Liver (tissue), 8 donors: ENCODE measurements at regions not wholly inside any gene's neighbourhood (a gene's known extent, or its start where the extent isn't known, plus 50 kb on each side); places are given as distances from the start of the nearest gene placed in this dataset.
"Not testable (repeated sequence)": the region's sequence is repeated elsewhere in the genome, so short reads cannot be mapped to it uniquely, and the experiment has no call there.

Experiments
- DNase-seq: peaks from one replicate; pipeline ENCODE4 v3.0.0-alpha.2; 2017; ENCODE audit warnings: low spot score
- H3K27ac ChIP-seq, 2 donors: one replicate each; pipeline ENCODE4 v1.7.0; 2013; ENCODE audit warnings: inconsistent platforms in 2 of 2, low read length in 2 of 2, control low read depth in 1 of 2, low read depth in 1 of 2, mild to moderate bottlenecking in 1 of 2
- H3K27me3 ChIP-seq, 4 donors: one replicate each; pipeline versions ENCODE4 v1.6.1 to v1.7.0; 2013; ENCODE audit warnings: low read length in 3 of 4, inconsistent platforms in 1 of 4, mild to moderate bottlenecking in 1 of 4, moderate library complexity in 1 of 4; ENCODE audit not compliant: control insufficient read depth in 4 of 4, insufficient read depth in 4 of 4
- H3K36me3 ChIP-seq, 4 donors: one replicate each; pipeline versions ENCODE4 v1.6.1 to v1.7.0; 2013; ENCODE audit warnings: low read length in 3 of 4, mild to moderate bottlenecking in 3 of 4, low read depth in 1 of 4, moderate library complexity in 1 of 4; ENCODE audit not compliant: control insufficient read depth in 4 of 4, insufficient read depth in 3 of 4
- H3K4me1 ChIP-seq, 4 donors: one replicate each; pipeline versions ENCODE4 v1.6.1 to v1.7.0; 2013; ENCODE audit warnings: low read length in 3 of 4, mild to moderate bottlenecking in 3 of 4, moderate library complexity in 1 of 4; ENCODE audit not compliant: control insufficient read depth in 4 of 4, insufficient read depth in 4 of 4
- H3K4me3 ChIP-seq, 3 donors: one replicate each; pipeline versions ENCODE4 v1.6.1 to v1.7.0; 2013; ENCODE audit warnings: low read length in 3 of 3, control low read depth in 1 of 3, low read depth in 1 of 3, mild to moderate bottlenecking in 1 of 3
- H3K9ac ChIP-seq, 2 donors: one replicate each; pipeline ENCODE4 v1.7.0; 2013; ENCODE audit warnings: low read length in 2 of 2, mild to moderate bottlenecking in 2 of 2, moderate library complexity in 2 of 2, control low read depth in 1 of 2, low read depth in 1 of 2
- H3K9me3 ChIP-seq, 4 donors: one replicate each; pipeline versions ENCODE4 v1.6.1 to v1.7.0; 2013; ENCODE audit warnings: low read length in 3 of 4; ENCODE audit not compliant: control insufficient read depth in 4 of 4
- CTCF ChIP-seq: fragments of 150-350 bp; IDR thresholded peaks from 2 replicates; pipeline ENCODE4 v1.5.1; 2017; ENCODE audit warnings: improper control_type of control experiment, low read depth, low read length; ENCODE audit not compliant: missing input control
- EGR1 ChIP-seq, 2 donors: IDR thresholded peaks; 2 replicates each; pipeline ENCODE4 v1.6.1; 2016 to 2018; ENCODE audit warnings: antibody characterized with exemption in 2 of 2, low read depth in 2 of 2
- FOXA1 ChIP-seq: IDR thresholded peaks from 2 replicates; pipeline ENCODE4 v1.6.1; 2016; ENCODE audit warnings: antibody characterized with exemption
- HNF4A ChIP-seq, 2 donors: conservative IDR thresholded peaks; 2 replicates each; pipeline ENCODE4 v1.6.1; 2016; ENCODE audit warnings: antibody characterized with exemption in 2 of 2, mild to moderate bottlenecking in 2 of 2
- HNF4G ChIP-seq: IDR thresholded peaks from 2 replicates; pipeline ENCODE4 v1.6.1; 2016; ENCODE audit warnings: antibody characterized with exemption
- JUND ChIP-seq, 2 donors: IDR thresholded peaks; 2 replicates each; pipeline ENCODE4 v1.6.1; 2016; ENCODE audit warnings: antibody characterized with exemption in 2 of 2
- MAX ChIP-seq: IDR thresholded peaks from 2 replicates; pipeline ENCODE4 v1.6.1; 2016; ENCODE audit warnings: antibody characterized with exemption
- SP1 ChIP-seq: IDR thresholded peaks from 2 replicates; pipeline ENCODE4 v1.6.1; 2018; ENCODE audit warnings: antibody characterized with exemption, mild to moderate bottlenecking
- YY1 ChIP-seq: IDR thresholded peaks from 2 replicates; pipeline ENCODE4 v1.6.1; 2016; ENCODE audit warnings: antibody characterized with exemption, mild to moderate bottlenecking
- WGBS: extraction: QIAGEN DNeasy Blood & Tissue Kit; methylation state at CpG from one replicate; pipeline ENCODE4 v1.1.7; 2013; 5-methylcytosine and 5-hydroxymethylcytosine counted together
- donor health status: healthy.
- donor health status: healthy.
- donor health status: healthy.
- donor health status: healthy.
- donor health status: healthy.

- no peak overlapping the region for H3K4me3 ChIP-seq
Observed at GRCh38 chrX:106247162-106247561, 79.1 kb downstream of the PWWP3B start.

GRCh38 chrX:106249706-106250379, 81.7 kb downstream of the PWWP3B start:
- WGBS, result 74% methylated on average over 3 of the region's 3 CpGs
- no peaks in the 10 kb centered on the region for H3K36me3 ChIP-seq
- H3K9me3 ChIP-seq, result no peaks in the 10 kb centered on the region

More at GRCh38 chrX:106247162-106247561, 79.1 kb downstream of the PWWP3B start:
- no peaks in the 10 kb centered on the region for H3K27me3 ChIP-seq
- TF ChIP-seq YY1, result no peak
- TF ChIP-seq SP1, result no peak
- no peak for TF ChIP-seq CTCF
- TF ChIP-seq EGR1 (IDR thresholded peaks at IDR 0.05; ENCODE audit: low read depth in 2 of 2), result no peak
- no peak for DNase-seq
- no peak overlapping the region for H3K9ac ChIP-seq
- no peaks in the 10 kb centered on the region for H3K9me3 ChIP-seq
- H3K36me3 ChIP-seq, result no peaks in the 10 kb centered on the region
- no peaks in the 10 kb centered on the region for H3K4me1 ChIP-seq
- no peak overlapping the region for H3K27ac ChIP-seq

GRCh38 chrX:106263817-106264216, 95.7 kb downstream of the PWWP3B start:
- TF ChIP-seq MAX, result no peak
- no peak for TF ChIP-seq FOXA1
- TF ChIP-seq JUND (IDR thresholded peaks at IDR 0.05), result no peak
- H3K27ac ChIP-seq, result no peak overlapping the region
- H3K36me3 ChIP-seq, result no peaks in the 10 kb centered on the region
- no peak overlapping the region for H3K9ac ChIP-seq
- DNase-seq, result no peak
- H3K9me3 ChIP-seq, result no peaks in the 10 kb centered on the region
- H3K27me3 ChIP-seq, result no peaks in the 10 kb centered on the region
- H3K4me1 ChIP-seq, result no peaks in the 10 kb centered on the region
- H3K4me3 ChIP-seq, result no peak overlapping the region
- WGBS, result 60% methylated on average over 3 of the region's 3 CpGs

More at GRCh38 chrX:106249706-106250379, 81.7 kb downstream of the PWWP3B start:
- Histone ChIP-seq H3K27me3 (no peaks in the 10 kb centered on the region), H3K9ac (no peak overlapping the region), H3K27ac (no peak overlapping the region), H3K4me3 (no peak overlapping the region), H3K4me1 (no peaks in the 10 kb centered on the region)
- TF ChIP-seq HNF4A (conservative IDR thresholded peaks at IDR 0.05), result no peak
- TF ChIP-seq JUND (IDR thresholded peaks at IDR 0.05), result no peak
- TF ChIP-seq HNF4G, result no peak
- no peak for DNase-seq

GRCh38 chrX:106273947-106274587, 106.0 kb downstream of the PWWP3B start:
- not testable (repeated sequence) for H3K4me1 ChIP-seq, H3K27me3 ChIP-seq, H3K9me3 ChIP-seq, H3K4me3 ChIP-seq, H3K36me3 ChIP-seq, H3K27ac ChIP-seq, DNase-seq, H3K9ac ChIP-seq
- WGBS, result no CpG with 5 or more reads among the region's 9 CpGs

- H3K4me3 ChIP-seq, H3K9me3 ChIP-seq, H3K4me1 ChIP-seq, H3K36me3 ChIP-seq, H3K9ac ChIP-seq, DNase-seq, H3K27ac ChIP-seq, H3K27me3 ChIP-seq: not testable (repeated sequence)
- WGBS, result no CpG with 5 or more reads among the region's 5 CpGs
Observed at GRCh38 chrX:106275172-106275571, 107.1 kb downstream of the PWWP3B start.
